GM12875 (cell line): ENCODE measurements at regions not wholly inside any gene's neighbourhood (a gene's known extent, or its start where the extent isn't known, plus 50 kb on each side); places are given as distances from the start of the nearest gene placed in this dataset.
"Not testable (repeated sequence)": the region's sequence is repeated elsewhere in the genome, so short reads cannot be mapped to it uniquely, and the experiment has no call there.

ENCODE experiments used
- H3K4me3 ChIP-seq: one replicate; pipeline ENCODE4 v1.5.1; 2011; ENCODE audit warnings: low read depth, low read length, control low read depth
- CTCF ChIP-seq: IDR thresholded peaks from 2 replicates; pipeline ENCODE4 v1.5.1; 2011; ENCODE audit warnings: low read depth, mild to moderate bottlenecking, control low read depth, inconsistent platforms, low read length, moderate library complexity, borderline replicate concordance; ENCODE audit not compliant: insufficient read depth

DNA sequence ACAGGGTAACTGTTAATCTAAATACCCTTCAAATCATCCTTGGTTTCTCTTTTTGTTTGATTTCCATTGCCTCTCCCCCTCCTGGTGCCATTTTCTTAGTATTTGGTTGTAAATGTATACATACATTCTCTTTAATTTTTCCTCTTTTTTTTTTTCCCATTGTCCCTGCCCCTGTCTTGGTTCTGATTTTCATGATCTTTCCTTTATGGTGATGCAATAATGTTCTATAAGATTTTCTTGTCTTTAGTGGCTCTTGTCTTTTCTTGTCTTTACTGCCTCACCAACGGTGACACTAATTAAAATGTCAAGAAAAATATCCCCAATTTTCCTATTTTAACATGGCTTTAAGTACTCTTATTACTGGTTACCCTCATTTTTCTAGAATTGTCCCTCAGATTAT is 135.9 kb upstream of the POT1 start:
- no peak overlapping the region for H3K4me3 ChIP-seq
- no peak for TF ChIP-seq CTCF

DNA sequence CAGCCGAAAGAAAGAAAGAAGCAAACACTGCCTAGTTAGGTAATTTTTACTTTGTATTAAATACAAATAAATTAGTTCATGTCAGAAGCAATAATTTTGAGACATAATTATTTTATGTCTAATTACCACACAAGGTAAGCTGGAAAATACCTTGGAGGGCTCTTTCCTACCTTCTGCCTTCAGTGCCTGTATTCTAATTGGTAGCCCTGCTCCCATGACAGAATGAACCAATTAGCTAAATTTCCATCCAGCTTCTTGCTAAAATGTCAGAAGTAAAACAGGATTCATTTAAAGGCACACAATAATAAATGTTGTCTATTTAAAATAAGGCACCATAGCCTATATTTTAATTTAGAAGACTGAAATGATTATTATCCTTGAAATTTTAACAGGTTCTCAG is 135.4 kb upstream of the POT1 start:
- no peak for TF ChIP-seq CTCF
- no peak overlapping the region for H3K4me3 ChIP-seq

DNA sequence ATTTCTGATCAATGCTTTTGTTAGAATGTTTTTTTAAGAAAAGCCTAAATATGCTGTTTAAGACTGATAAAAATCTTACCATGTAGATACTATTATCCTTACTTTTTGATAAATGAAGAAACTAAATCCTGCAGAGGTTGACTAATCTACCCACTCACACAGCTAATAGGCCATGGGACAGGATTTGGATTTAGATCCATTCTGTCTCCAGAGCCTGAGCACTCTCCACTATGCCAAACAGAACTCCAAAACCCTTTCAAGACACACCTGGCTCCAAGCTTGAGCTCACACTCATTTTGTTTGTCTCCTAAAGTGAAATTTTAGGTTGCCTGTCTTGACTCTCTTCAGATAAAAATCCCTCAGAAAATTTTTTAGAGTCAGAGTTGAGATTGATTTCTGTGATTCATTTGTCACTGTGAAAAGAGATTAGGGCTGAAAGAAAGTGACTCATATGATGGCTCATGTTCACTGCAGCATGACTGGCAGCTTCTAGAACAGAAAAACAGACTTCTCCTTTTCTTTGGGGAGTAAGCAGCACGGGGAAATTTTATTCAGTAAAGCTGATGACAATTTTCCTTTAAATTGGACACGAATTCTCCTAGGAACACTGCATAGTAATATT is 132.3 kb upstream of the POT1 start:
- no peak for TF ChIP-seq CTCF
- no peak overlapping the region for H3K4me3 ChIP-seq

- H3K4me3 ChIP-seq: not testable (repeated sequence)
Measured at GRCh38 chr7:125061083-125061745, 131.6 kb upstream of the POT1 start.

DNA sequence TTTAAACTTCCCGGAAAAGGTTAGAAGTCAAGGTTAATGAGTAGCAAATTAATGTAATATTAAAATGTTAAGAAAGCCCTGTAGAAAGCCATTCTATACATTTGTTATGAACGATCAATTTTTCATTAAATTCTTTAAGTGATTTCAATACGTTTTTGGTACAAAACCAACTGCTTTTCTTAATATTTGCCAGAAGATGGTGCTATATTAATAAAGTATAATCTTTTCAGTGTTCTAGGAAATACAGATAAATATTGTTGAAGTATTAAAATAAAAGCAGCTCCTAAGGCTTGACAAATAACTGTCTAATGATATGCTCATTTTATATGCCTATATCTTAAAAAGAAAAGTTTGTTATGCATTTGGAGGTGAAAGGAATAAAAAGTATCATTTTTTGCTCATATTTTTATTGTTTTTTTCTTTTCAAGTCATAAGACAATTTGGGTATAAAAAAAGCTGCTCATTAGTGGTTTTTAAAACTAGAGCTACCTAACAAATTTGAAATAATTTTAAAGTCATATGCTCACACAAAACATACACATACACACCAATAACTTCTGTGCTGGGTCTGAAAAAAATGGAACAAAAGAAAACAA is 130.3 kb upstream of the POT1 start:
- no peak for TF ChIP-seq CTCF
- no peak overlapping the region for H3K4me3 ChIP-seq

DNA sequence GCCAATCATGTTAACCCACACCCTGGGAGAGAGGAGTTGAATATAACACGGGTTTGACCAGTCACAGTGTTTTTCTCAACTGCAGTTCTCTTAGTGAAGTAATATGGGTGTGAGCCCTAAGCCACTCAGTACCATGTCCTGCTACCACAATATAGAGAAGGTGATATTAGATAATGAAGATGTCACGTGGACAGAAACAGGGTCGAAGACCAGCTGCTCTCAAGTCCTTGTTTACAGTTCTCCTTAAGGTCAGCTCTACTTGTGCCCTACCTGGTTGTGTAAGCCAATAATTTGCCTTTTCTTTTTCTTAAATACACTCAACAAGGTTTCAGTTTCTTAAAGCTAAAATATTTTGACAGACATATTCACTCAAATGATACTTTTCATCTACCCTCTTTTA is 128.3 kb upstream of the POT1 start:
- no peak overlapping the region for H3K4me3 ChIP-seq
- no peak for TF ChIP-seq CTCF

- no peak for TF ChIP-seq CTCF
- H3K4me3 ChIP-seq: no peak overlapping the region
Measured at GRCh38 chr7:125055376-125055775, 125.8 kb upstream of the POT1 start.
